Ascending aorta (tissue), 2 donors: ENCODE measurements at regions not wholly inside any gene's neighbourhood (a gene's known extent, or its start where the extent isn't known, plus 50 kb on each side); places are given as distances from the start of the nearest gene placed in this dataset.

Experiments
- DNase-seq, 2 donors: peaks; one replicate each; pipeline ENCODE4 v3.0.0-alpha.2; 2019; ENCODE audit warnings: low spot score in 2 of 2
- H3K27ac ChIP-seq, 2 donors: fragments of 200-600 bp; sonication (generic); one replicate each; pipeline ENCODE4 v1.5.1; 2016 to 2017; ENCODE audit warnings: mild to moderate bottlenecking in 1 of 2
- H3K27me3 ChIP-seq: fragments of 200-600 bp; sonication (generic); one replicate; pipeline ENCODE4 v1.5.1; 2017
- H3K36me3 ChIP-seq, 2 donors: fragments of 200-600 bp; sonication (generic); one replicate each; pipeline ENCODE4 v1.5.1; 2016
- H3K4me1 ChIP-seq, 2 donors: fragments of 200-600 bp; sonication (generic); one replicate each; pipeline ENCODE4 v1.5.1; 2016 to 2017; ENCODE audit warnings: mild to moderate bottlenecking in 1 of 2
- H3K4me3 ChIP-seq, 2 donors: fragments of 200-600 bp; sonication (generic); one replicate each; pipeline ENCODE4 v1.5.1; 2016 to 2017; ENCODE audit warnings: mild to moderate bottlenecking in 1 of 2
- H3K9me3 ChIP-seq, 2 donors: fragments of 200-600 bp; sonication (generic); one replicate each; pipeline ENCODE4 v1.5.1; 2016
- CTCF ChIP-seq, 3 experiments: fragments of 200-600 bp in 2 of 3; fragments of 450-650 bp in 1 of 3; sonication (generic) in 2 of 3; IDR thresholded peaks; one replicate each; pipeline ENCODE4 v1.5.1; 2016 to 2019; ENCODE audit warnings: antibody characterized with exemption in 3 of 3, mild to moderate bottlenecking in 1 of 3, moderate library complexity in 1 of 3
- intact Hi-C: fragments of 100-400 bp; cut with DNase I; formaldehyde crosslinking; loops from one replicate; pipeline ENCODE4 v1.15.1; 2023

GRCh38 chr1:213651077-213651476 is 336.7 kb upstream of the PROX1 start:
- Histone ChIP-seq H3K36me3 (no peaks in the 10 kb centered on the region), H3K27ac (no peak overlapping the region), H3K27me3 (no peaks in the 10 kb centered on the region), H3K9me3 (no peaks in the 10 kb centered on the region), H3K4me3 (no peak overlapping the region), H3K4me1 (no peaks in the 10 kb centered on the region)
- intact Hi-C loops: no loop called here
- no peak for DNase-seq
- no peak for TF ChIP-seq CTCF (IDR thresholded peaks at IDR 0.05)

- no peak overlapping the region for H3K4me3 ChIP-seq
- H3K27ac ChIP-seq: no peak overlapping the region
- H3K4me1 ChIP-seq: no peaks in the 10 kb centered on the region
- no peaks in the 10 kb centered on the region for H3K27me3 ChIP-seq
- no peaks in the 10 kb centered on the region for H3K36me3 ChIP-seq
- no peaks in the 10 kb centered on the region for H3K9me3 ChIP-seq
- intact Hi-C loops: no loop called here
- no peak for TF ChIP-seq CTCF (IDR thresholded peaks at IDR 0.05)
- no peak for DNase-seq
These were observed 335.7 kb upstream of the PROX1 start for GRCh38 chr1:213652109-213652508.

GRCh38 chr1:213656039-213656438 is 331.7 kb upstream of the PROX1 start:
- no peaks in the 10 kb centered on the region for H3K4me1 ChIP-seq
- no peak for DNase-seq
- H3K27ac ChIP-seq: no peak overlapping the region
- H3K36me3 ChIP-seq: no peaks in the 10 kb centered on the region
- TF ChIP-seq CTCF (IDR thresholded peaks at IDR 0.05): no peak
- intact Hi-C loops: no loop called here
- no peaks in the 10 kb centered on the region for H3K9me3 ChIP-seq
- H3K27me3 ChIP-seq: no peaks in the 10 kb centered on the region
- H3K4me3 ChIP-seq: no peak overlapping the region

GRCh38 chr1:213656503-213656902 is 331.3 kb upstream of the PROX1 start:
- TF ChIP-seq CTCF (IDR thresholded peaks at IDR 0.05): no peak
- no peak overlapping the region for H3K27ac ChIP-seq
- H3K36me3 ChIP-seq: no peaks in the 10 kb centered on the region
- no peaks in the 10 kb centered on the region for H3K27me3 ChIP-seq
- no peak overlapping the region for H3K4me3 ChIP-seq
- H3K9me3 ChIP-seq: no peaks in the 10 kb centered on the region
- no peaks in the 10 kb centered on the region for H3K4me1 ChIP-seq
- intact Hi-C loops: no loop called here
- DNase-seq: no peak

GRCh38 chr1:213657013-213657412 is 330.8 kb upstream of the PROX1 start:
- no peak overlapping the region for H3K4me3 ChIP-seq
- no peaks in the 10 kb centered on the region for H3K36me3 ChIP-seq
- no peak overlapping the region for H3K27ac ChIP-seq
- no peak for TF ChIP-seq CTCF (IDR thresholded peaks at IDR 0.05)
- DNase-seq: no peak
- H3K4me1 ChIP-seq: no peaks in the 10 kb centered on the region
- H3K9me3 ChIP-seq: no peaks in the 10 kb centered on the region
- intact Hi-C loops: no loop called here
- no peaks in the 10 kb centered on the region for H3K27me3 ChIP-seq

- intact Hi-C loops: no loop called here
These were observed 329.9 kb upstream of the PROX1 start for GRCh38 chr1:213657879-213658278.

More at GRCh38 chr1:213657879-213658278, 329.9 kb upstream of the PROX1 start:
- DNase-seq: no peak
- TF ChIP-seq CTCF (IDR thresholded peaks at IDR 0.05): no peak
- Histone ChIP-seq H3K4me3 (no peak overlapping the region), H3K9me3 (no peaks in the 10 kb centered on the region), H3K4me1 (no peaks in the 10 kb centered on the region), H3K27me3 (no peaks in the 10 kb centered on the region), H3K27ac (no peak overlapping the region), H3K36me3 (no peaks in the 10 kb centered on the region)
